ENCODE measurements at regions not wholly inside any gene's neighbourhood (a gene's known extent, or its start where the extent isn't known, plus 50 kb on each side); places are given as distances from the start of the nearest gene placed in this dataset.

DNA sequence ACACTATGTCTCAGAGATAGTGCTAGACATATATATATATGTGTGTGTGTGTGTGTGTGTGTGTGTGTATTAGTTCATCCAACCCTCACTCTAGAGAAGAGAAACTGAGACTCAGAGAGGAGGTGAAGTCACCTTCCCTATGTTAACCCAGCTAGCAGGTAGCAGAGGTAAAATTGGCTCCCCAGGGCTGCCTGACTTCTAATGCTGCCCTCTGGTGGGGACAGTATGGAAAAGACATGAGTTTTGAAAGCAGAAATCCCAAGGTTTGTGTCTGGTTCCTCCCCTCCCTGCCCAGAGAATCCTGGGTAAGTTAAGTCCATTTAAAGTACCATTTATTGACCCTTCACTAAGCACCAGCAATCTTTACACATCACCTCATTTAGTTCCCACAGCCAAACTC, 137.7 kb downstream of the THNSL2 start:
- ChIA-PET CTCF (no interaction called here), POLR2A (ENCODE audit: unreplicated experiment) (no interaction called here)
- BruUV-seq (replicated peaks): no TSS peak
- Histone ChIP-seq H2BK120ac (ENCODE audit: low read depth, low read length) (no peak overlapping the region), H4K8ac (ENCODE audit: low read depth in 2 of 2, low read length in 2 of 2) (no peak overlapping the region), H4K20me1 (ENCODE audit: insufficient read depth, low read length) (no peaks in the 10 kb centered on the region), H3K9ac (ENCODE audit: low read depth, low read length) (no peak overlapping the region), H4K91ac (ENCODE audit: insufficient read depth, low read depth, low read length) (no peak overlapping the region), H3K4me2 (ENCODE audit: low read depth, low read length) (no peak overlapping the region), H2AK5ac (ENCODE audit: low read depth, low read length) (no peak overlapping the region), H2AFZ (replicated peaks; ENCODE audit: low read length, poor library complexity) (no peak overlapping the region), H2BK15ac (ENCODE audit: low read depth, low read length) (no peak overlapping the region), H2BK5ac (ENCODE audit: low read depth, low read length, poor library complexity, severe bottlenecking) (no peak overlapping the region), H2BK20ac (ENCODE audit: low read depth, low read length) (no peak overlapping the region), H2AK9ac (replicated peaks; ENCODE audit: low read depth, low read length, poor library complexity) (no peak overlapping the region), H3K27me3 (ENCODE audit: control insufficient read depth, insufficient read depth, low read length) (no peaks in the 10 kb centered on the region), H3K27ac (ENCODE audit: insufficient read depth, low read length) (no peak overlapping the region), H3K9me1 (ENCODE audit: insufficient read depth, low read length) (no peaks in the 10 kb centered on the region), H3K56ac (ENCODE audit: extremely low read depth, insufficient read depth, low read length) (no peak overlapping the region), H3K79me1 (ENCODE audit: low read depth in 1 of 2, low read length in 2 of 2) (no peaks in the 10 kb centered on the region), H3K4me3 (ENCODE audit: insufficient read depth, low read depth, low read length) (no peak overlapping the region), H3K36me3 (ENCODE audit: control insufficient read depth, insufficient read depth, low read length) (no peaks in the 10 kb centered on the region), H3K9me3 (ENCODE audit: control insufficient read depth, insufficient read depth, low read length) (no peaks in the 10 kb centered on the region), H3K4me1 (ENCODE audit: control insufficient read depth, insufficient read depth, low read length) (no peaks in the 10 kb centered on the region), H3K23ac (ENCODE audit: low read depth, low read length) (no peak overlapping the region), H3K14ac (replicated peaks; ENCODE audit: low read depth, low read length) (no peak overlapping the region), H3K4ac (ENCODE audit: low read depth, low read length) (no peak overlapping the region), H4K5ac (ENCODE audit: low read depth, low read length) (no peak overlapping the region), H3K18ac (ENCODE audit: low read depth, low read length) (no peak overlapping the region)
- ATAC-seq (ENCODE audit: low read depth): no peak
- intact Hi-C loops (cut with micrococcal nuclease) (no loop called here), dilution Hi-C loops (cut with HindIII; ENCODE audit: low sequenced_read_pairs, unreplicated experiment) (no loop called here), in situ Hi-C loops (cut with MboI; ENCODE audit: low sequenced_read_pairs) (no loop called here)
- DNase-seq: peak; percentile 0
- TF ChIP-seq MAFK (IDR thresholded peaks at IDR 0.05; ENCODE audit: low read depth, low read length): no peak
- no peak for TF ChIP-seq RCOR1 (IDR thresholded peaks at IDR 0.05; ENCODE audit: insufficient replicate concordance, low read length)
- TF ChIP-seq, protein P1, sequence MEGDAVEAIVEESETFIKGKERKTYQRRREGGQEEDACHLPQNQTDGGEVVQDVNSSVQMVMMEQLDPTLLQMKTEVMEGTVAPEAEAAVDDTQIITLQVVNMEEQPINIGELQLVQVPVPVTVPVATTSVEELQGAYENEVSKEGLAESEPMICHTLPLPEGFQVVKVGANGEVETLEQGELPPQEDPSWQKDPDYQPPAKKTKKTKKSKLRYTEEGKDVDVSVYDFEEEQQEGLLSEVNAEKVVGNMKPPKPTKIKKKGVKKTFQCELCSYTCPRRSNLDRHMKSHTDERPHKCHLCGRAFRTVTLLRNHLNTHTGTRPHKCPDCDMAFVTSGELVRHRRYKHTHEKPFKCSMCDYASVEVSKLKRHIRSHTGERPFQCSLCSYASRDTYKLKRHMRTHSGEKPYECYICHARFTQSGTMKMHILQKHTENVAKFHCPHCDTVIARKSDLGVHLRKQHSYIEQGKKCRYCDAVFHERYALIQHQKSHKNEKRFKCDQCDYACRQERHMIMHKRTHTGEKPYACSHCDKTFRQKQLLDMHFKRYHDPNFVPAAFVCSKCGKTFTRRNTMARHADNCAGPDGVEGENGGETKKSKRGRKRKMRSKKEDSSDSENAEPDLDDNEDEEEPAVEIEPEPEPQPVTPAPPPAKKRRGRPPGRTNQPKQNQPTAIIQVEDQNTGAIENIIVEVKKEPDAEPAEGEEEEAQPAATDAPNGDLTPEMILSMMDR (conservative IDR thresholded peaks at IDR 0.05; ENCODE audit: low read depth, low read length): peak; percentile 18; the same call in 1 of the 2 replicates
